22Rv1 (cell line): ENCODE measurements at regions not wholly inside any gene's neighbourhood (a gene's known extent, or its start where the extent isn't known, plus 50 kb on each side); places are given as distances from the start of the nearest gene placed in this dataset.

Source experiments
- CTCF ChIP-seq: fragments of 450-650 bp; IDR thresholded peaks from 2 replicates; pipeline ENCODE4 v1.5.1; 2017; ENCODE audit warnings: mild to moderate bottlenecking
- ZFX ChIP-seq: fragments of 450-650 bp; IDR thresholded peaks from 2 replicates; pipeline ENCODE4 v1.6.1; 2017; ENCODE audit warnings: antibody characterized with exemption, borderline replicate concordance

- TF ChIP-seq CTCF (no peak), ZFX (no peak)
Observed at GRCh38 chr17:74004056-74004455, 199.4 kb upstream of the RPL38 start.
